ENCODE measurements at regions not wholly inside any gene's neighbourhood (a gene's known extent, or its start where the extent isn't known, plus 50 kb on each side); places are given as distances from the start of the nearest gene placed in this dataset.

DNA sequence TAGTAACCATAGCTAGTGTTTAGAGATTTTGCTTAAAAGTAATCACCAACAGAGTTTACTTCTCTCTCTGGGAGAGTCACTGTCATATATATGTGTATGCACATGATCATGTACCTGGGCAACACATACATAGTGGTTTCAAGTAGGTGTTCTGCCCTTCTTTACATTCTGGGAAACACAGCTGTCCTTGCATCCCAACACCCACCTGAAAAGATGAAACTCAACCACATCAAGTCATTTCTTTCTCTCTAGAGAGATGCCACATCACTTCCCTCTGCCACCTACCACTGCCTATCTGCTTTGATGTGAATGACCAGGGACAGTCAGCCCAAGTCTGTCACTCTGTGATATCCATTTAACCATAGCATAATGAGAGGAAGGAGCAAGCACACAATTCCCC, 155.8 kb upstream of the GADL1 start:
- no peak for DNase-seq (ENCODE audit: low read depth)
- TF ChIP-seq, protein P1, sequence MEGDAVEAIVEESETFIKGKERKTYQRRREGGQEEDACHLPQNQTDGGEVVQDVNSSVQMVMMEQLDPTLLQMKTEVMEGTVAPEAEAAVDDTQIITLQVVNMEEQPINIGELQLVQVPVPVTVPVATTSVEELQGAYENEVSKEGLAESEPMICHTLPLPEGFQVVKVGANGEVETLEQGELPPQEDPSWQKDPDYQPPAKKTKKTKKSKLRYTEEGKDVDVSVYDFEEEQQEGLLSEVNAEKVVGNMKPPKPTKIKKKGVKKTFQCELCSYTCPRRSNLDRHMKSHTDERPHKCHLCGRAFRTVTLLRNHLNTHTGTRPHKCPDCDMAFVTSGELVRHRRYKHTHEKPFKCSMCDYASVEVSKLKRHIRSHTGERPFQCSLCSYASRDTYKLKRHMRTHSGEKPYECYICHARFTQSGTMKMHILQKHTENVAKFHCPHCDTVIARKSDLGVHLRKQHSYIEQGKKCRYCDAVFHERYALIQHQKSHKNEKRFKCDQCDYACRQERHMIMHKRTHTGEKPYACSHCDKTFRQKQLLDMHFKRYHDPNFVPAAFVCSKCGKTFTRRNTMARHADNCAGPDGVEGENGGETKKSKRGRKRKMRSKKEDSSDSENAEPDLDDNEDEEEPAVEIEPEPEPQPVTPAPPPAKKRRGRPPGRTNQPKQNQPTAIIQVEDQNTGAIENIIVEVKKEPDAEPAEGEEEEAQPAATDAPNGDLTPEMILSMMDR (IDR thresholded peaks at IDR 0.05; ENCODE audit: control insufficient read depth, insufficient read depth, low read depth, low read length, missing control alignments) = no peak
- no peak overlapping the region for H3K4me3 ChIP-seq (ENCODE audit: control insufficient read depth, low read depth, low read length)

DNA sequence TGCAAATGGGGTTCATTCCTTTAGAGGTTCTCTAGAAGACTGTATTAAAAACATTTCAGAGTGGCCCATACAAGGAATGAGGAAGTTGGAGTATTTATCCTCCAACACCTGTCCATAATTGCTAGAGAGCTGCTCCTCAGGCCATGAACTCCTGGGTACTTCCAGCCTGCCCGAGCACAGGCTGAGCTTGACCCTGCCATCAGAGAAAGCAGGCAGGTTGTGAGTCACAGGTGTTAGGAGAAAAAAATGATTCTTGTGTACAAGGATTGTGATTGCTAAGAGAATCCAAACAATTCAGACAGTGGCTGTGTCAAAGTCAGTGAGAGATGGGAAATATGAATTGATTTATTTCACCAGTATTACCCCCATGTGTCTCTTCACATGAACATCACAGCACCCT, 156.8 kb upstream of the GADL1 start:
- no peak for DNase-seq (ENCODE audit: low read depth)
- TF ChIP-seq, protein P1 (IDR thresholded peaks at IDR 0.05; ENCODE audit: control insufficient read depth, insufficient read depth, low read depth, low read length, missing control alignments) = no peak
- H3K4me3 ChIP-seq (ENCODE audit: control insufficient read depth, low read depth, low read length) = no peak overlapping the region

DNA sequence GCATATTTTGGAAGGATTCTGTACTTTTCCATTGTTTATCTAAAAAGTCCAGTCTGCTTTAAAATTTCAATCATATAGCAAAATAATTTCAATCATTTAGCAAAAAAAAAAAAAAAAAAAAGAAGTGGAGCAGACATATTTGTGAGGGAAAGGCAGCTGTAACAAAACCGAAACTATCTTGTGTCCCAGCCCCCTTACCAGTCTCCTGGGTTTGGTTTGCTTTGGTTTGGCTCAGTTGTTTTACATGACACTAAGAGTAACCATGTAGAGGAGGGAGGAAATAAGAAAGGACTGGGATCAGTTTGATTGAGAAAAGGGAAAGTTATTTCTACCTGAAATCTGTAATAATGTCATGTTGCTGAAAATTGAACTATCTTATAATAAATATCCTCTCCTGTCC, 158.8 kb upstream of the GADL1 start:
- no peak overlapping the region for H3K4me3 ChIP-seq (ENCODE audit: control insufficient read depth, low read depth, low read length)
- TF ChIP-seq, protein P1 (IDR thresholded peaks at IDR 0.05; ENCODE audit: control insufficient read depth, insufficient read depth, low read depth, low read length, missing control alignments) = no peak
- no peak for DNase-seq (ENCODE audit: low read depth)

DNA sequence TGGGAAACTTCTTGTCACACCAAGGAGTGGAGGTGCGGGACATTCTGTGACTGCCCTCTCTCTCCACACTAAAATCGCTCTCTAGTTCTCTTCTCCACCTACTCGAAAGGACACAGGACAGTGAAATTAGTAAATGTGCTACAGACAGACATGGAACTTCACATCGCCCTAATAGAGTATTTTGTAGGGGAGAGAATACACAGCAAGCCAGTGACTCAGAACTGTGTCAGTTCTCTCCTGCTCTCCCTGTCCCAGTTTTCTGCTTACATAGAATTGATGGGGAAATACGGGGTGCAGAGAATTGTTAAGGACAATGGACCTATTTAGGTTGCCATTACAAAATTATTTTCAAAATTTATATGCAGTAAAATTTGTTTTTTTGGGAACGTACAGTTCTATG, 159.6 kb upstream of the GADL1 start:
- TF ChIP-seq, protein P1 (IDR thresholded peaks at IDR 0.05; ENCODE audit: control insufficient read depth, insufficient read depth, low read depth, low read length, missing control alignments) = no peak
- no peak for DNase-seq (ENCODE audit: low read depth)
- H3K4me3 ChIP-seq (ENCODE audit: control insufficient read depth, low read depth, low read length) = no peak overlapping the region

DNA sequence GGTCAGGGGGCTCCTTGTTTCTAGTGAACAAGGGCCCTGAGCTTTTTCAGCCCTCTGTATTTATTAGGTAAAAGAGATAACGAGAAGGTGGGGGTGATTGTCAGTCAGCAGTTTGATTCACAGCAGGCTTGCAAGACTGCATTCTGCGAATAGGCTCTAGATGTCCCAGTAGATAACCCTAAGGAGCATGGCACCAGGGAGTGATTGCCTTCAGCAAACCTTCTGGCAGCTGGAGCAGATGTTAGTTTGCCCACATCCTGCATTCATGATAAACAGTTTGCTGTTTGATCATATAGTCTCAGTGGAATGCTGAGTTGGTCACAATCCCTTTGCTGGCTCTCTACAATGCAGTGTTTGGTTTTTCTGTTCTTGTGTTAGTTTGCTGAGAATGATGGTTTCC, 161.3 kb upstream of the GADL1 start:
- TF ChIP-seq, protein P1 (IDR thresholded peaks at IDR 0.05; ENCODE audit: control insufficient read depth, insufficient read depth, low read depth, low read length, missing control alignments) = no peak
- no peak for DNase-seq (ENCODE audit: low read depth)
- no peak overlapping the region for H3K4me3 ChIP-seq (ENCODE audit: control insufficient read depth, low read depth, low read length)

DNA sequence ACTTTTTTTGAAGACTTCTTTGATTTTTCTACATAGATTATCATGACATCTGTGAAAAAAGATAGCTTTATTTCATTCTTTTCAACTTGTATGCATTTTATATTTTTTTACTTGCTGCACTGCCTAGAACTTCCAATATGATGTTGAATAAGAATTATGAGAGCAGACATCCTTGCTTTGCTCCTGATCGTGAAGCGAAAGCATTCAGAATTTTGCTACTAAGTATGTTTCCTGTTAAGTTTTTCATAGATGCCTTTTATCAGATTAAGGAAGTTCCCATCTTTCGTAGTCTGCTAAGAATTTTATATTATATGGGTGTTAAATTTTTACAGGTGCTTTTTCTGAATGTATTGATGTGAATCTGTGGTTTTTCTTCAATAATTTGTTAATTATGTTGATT, 163.4 kb upstream of the GADL1 start:
- DNase-seq (ENCODE audit: low read depth) = no peak
- TF ChIP-seq, protein P1 (IDR thresholded peaks at IDR 0.05; ENCODE audit: control insufficient read depth, insufficient read depth, low read depth, low read length, missing control alignments) = no peak
- H3K4me3 ChIP-seq (ENCODE audit: control insufficient read depth, low read depth, low read length) = no peak overlapping the region

DNA sequence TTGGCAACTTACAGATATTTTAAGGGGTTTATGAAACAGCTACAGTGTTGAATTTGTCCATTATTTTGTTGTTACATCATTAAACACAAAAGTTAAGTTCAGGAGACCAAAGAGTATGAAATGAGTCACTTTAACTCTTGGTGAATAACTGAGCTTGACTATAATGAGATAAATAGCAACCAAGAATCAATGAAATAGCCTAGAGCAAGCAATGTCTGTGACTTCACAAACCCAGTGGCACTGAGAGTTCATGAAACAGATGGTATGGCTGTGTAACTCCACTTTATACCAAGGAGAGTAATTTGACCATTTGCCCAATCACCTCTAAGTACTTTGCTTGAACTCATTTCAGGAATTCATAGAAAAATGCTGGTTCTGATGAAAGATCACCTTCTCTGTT, 169.6 kb upstream of the GADL1 start:
- no peak overlapping the region for H3K4me3 ChIP-seq (ENCODE audit: control insufficient read depth, low read depth, low read length)
- DNase-seq (ENCODE audit: low read depth) = no peak
- TF ChIP-seq, protein P1 (IDR thresholded peaks at IDR 0.05; ENCODE audit: control insufficient read depth, insufficient read depth, low read depth, low read length, missing control alignments) = no peak
